ENCODE measurements at regions not wholly inside any gene's neighbourhood (a gene's known extent, or its start where the extent isn't known, plus 50 kb on each side); places are given as distances from the start of the nearest gene placed in this dataset.
"Not testable (repeated sequence)": the region's sequence is repeated elsewhere in the genome, so short reads cannot be mapped to it uniquely, and the experiment has no call there.

- DNase-seq = no peak
Observed at GRCh38 chr4:111435986-111436744, 709.1 kb upstream of the FAM241A start.

- DNase-seq = no peak
Observed at GRCh38 chr4:111441687-111442086, 703.6 kb upstream of the FAM241A start.

GRCh38 chr4:111444836-111445235 is 700.4 kb upstream of the FAM241A start:
- DNase-seq = not testable (repeated sequence)

- DNase-seq = no peak
Observed at GRCh38 chr4:111449657-111450056, 695.6 kb upstream of the FAM241A start.

GRCh38 chr4:111450867-111451266 is 694.4 kb upstream of the FAM241A start:
- no peak for DNase-seq

GRCh38 chr4:111453216-111453615 is 692.0 kb upstream of the FAM241A start:
- DNase-seq = no peak

GRCh38 chr4:111454961-111455360 is 690.3 kb upstream of the FAM241A start:
- DNase-seq = peak; percentile 0

- DNase-seq = no peak
Observed at GRCh38 chr4:111464251-111465045, 680.8 kb upstream of the FAM241A start.

GRCh38 chr4:111466811-111467604 is 678.2 kb upstream of the FAM241A start:
- DNase-seq = no peak

GRCh38 chr4:111475001-111475400 is 670.3 kb upstream of the FAM241A start:
- no peak for DNase-seq

- no peak for DNase-seq
Observed at GRCh38 chr4:111475666-111476065, 669.6 kb upstream of the FAM241A start.

GRCh38 chr4:111480510-111480909 is 664.7 kb upstream of the FAM241A start:
- DNase-seq = no peak

- peak; percentile 1 for DNase-seq
Observed at GRCh38 chr4:111483375-111484169, 661.7 kb upstream of the FAM241A start.

- DNase-seq = no peak
Observed at GRCh38 chr4:111492496-111492895, 652.8 kb upstream of the FAM241A start.

GRCh38 chr4:111494471-111494870 is 650.8 kb upstream of the FAM241A start:
- DNase-seq = no peak

- no peak for DNase-seq
Observed at GRCh38 chr4:111494971-111495370, 650.3 kb upstream of the FAM241A start.

- DNase-seq = no peak
Observed at GRCh38 chr4:111499291-111499690, 646.0 kb upstream of the FAM241A start.

GRCh38 chr4:111499706-111500105 is 645.5 kb upstream of the FAM241A start:
- no peak for DNase-seq

GRCh38 chr4:111500858-111501257 is 644.4 kb upstream of the FAM241A start:
- no peak for DNase-seq

- DNase-seq = no peak
Observed at GRCh38 chr4:111501946-111502345, 643.3 kb upstream of the FAM241A start.

- no peak for DNase-seq
Observed at GRCh38 chr4:111502626-111503025, 642.6 kb upstream of the FAM241A start.

GRCh38 chr4:111506706-111507105 is 638.5 kb upstream of the FAM241A start:
- DNase-seq = no peak

GRCh38 chr4:111510535-111510934 is 634.7 kb upstream of the FAM241A start:
- DNase-seq = no peak
